ENCODE measurements at regions not wholly inside any gene's neighbourhood (a gene's known extent, or its start where the extent isn't known, plus 50 kb on each side); places are given as distances from the start of the nearest gene placed in this dataset.

DNA sequence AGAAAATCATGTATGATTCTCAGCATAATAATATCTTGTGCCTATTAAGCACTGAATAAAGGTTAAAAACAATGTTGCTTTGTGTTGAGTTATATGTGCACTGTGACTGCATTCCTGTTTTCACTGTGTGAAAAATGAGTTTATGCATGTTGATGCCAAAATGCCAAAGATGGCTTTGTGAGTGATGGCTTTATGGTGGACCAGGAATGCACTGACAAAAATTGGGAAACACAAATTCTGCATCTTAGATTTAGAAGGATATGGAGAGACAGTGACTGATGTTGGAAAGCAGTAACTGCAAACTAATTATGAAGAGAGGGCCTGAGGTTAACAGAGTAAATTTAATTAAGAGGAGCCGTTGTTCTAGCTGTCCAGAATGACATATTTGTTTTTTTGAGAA is 440.4 kb downstream of the KIF20B start:
- TF ChIP-seq, protein P1, sequence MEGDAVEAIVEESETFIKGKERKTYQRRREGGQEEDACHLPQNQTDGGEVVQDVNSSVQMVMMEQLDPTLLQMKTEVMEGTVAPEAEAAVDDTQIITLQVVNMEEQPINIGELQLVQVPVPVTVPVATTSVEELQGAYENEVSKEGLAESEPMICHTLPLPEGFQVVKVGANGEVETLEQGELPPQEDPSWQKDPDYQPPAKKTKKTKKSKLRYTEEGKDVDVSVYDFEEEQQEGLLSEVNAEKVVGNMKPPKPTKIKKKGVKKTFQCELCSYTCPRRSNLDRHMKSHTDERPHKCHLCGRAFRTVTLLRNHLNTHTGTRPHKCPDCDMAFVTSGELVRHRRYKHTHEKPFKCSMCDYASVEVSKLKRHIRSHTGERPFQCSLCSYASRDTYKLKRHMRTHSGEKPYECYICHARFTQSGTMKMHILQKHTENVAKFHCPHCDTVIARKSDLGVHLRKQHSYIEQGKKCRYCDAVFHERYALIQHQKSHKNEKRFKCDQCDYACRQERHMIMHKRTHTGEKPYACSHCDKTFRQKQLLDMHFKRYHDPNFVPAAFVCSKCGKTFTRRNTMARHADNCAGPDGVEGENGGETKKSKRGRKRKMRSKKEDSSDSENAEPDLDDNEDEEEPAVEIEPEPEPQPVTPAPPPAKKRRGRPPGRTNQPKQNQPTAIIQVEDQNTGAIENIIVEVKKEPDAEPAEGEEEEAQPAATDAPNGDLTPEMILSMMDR (IDR thresholded peaks at IDR 0.05; ENCODE audit: control insufficient read depth, insufficient read depth, low read depth, low read length, missing control alignments): no peak
- H3K4me3 ChIP-seq (ENCODE audit: control insufficient read depth, low read depth, low read length): no peak overlapping the region
- DNase-seq (ENCODE audit: low read depth): no peak

DNA sequence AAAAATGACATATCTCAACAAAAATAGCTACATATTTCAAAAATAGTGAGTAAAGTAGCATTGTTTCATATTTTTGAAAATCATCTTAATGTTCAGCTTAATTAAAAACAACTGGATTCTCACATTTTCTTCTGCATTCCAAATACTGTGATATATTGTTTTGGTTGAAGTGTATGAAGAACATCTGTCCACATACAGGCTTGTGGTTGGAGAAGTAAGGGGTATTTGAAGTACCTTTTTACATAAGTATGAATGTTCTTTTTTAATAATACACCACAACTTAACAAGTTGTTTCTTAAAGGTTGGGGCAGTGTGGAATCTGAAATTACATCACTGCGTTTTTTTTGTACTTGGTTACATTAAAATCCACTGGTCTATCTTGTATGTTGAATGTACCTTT is 442.5 kb downstream of the KIF20B start:
- H3K4me3 ChIP-seq (ENCODE audit: control insufficient read depth, low read depth, low read length): no peak overlapping the region
- no peak for DNase-seq (ENCODE audit: low read depth)
- TF ChIP-seq, protein P1 (IDR thresholded peaks at IDR 0.05; ENCODE audit: control insufficient read depth, insufficient read depth, low read depth, low read length, missing control alignments): no peak

DNA sequence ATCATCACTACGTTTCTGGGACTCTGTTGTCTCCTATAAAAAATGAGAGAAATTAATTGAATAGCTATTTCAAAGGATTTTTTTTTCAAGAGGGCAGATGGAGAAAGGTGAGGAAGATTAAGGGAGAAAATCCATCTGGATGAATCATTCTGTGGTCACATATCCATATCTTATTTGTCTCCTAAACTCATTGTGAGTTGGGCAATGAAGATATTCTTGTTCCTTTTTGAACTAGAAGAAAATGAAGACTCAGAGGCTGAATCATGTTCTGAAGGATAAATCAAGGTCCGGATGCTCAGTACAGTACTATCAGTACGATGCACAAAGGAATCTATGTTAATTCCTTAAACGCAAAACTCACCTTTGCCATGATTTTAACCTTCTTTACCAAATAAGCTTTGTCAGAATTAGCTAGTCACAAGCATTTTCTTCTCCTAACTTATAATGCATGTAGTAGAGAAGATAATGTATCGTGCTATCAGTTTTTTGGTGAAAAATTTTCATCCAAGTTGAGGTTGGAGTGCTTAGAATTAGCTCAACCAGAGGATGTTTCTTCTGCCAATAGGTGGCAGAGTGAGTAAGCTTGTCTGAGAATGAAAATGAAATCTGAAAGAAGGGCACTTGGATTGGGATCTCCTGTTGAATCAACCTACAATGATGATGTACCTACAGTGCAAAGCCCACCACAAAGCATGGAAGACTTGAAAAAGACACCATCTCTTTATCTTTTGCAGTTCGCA is 446.9 kb downstream of the KIF20B start:
- DNase-seq (ENCODE audit: low read depth): no peak
- H3K4me3 ChIP-seq (ENCODE audit: control insufficient read depth, low read depth, low read length): no peak overlapping the region
- TF ChIP-seq, protein P1 (IDR thresholded peaks at IDR 0.05; ENCODE audit: control insufficient read depth, insufficient read depth, low read depth, low read length, missing control alignments): peak; percentile 28

DNA sequence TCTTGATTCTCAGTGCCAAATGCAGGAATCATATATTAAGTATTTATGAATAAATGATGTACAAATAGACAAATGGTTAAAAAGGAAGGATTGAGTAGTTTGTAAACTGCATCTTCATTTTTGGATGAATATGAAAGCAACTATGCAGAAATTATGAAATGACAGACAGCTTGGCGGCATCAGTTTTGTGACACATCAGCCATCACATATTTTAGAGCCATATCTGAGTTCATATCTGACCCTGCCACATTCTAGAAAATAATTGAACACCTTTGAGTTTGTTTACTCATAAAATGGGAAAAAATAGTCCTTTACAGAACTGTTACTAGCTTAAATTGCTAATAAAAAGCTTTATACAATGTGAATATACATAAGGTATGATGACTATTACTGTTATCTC is 448.2 kb downstream of the KIF20B start:
- TF ChIP-seq, protein P1 (IDR thresholded peaks at IDR 0.05; ENCODE audit: control insufficient read depth, insufficient read depth, low read depth, low read length, missing control alignments): no peak
- no peak overlapping the region for H3K4me3 ChIP-seq (ENCODE audit: control insufficient read depth, low read depth, low read length)
- DNase-seq (ENCODE audit: low read depth): no peak

DNA sequence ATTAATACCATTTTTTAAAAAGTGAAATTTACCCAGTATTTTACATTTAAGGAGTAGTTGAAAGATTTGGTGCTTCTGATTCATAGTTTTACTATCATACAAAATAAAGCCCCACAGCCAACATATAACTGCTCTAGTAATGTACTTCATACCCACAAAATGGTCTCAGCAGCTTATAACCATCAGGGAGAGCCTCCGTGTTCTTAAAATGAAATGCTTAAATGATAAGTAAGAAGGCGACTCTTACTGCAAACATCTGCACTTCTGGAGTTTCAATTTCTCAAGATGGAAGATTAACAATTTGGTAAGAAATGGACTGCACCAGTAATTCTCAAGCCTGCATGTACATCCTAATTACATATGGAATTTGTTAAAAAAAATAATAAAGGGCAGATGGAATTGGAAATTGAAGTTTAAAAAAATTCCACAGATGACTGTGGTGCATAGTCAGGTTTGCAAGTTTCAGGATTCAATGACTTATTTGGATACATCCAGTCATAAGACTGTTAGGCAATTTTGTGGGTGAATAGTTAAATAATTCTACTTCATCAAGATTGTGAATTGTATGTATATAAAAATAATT is 461.0 kb downstream of the KIF20B start:
- H3K4me3 ChIP-seq (ENCODE audit: control insufficient read depth, low read depth, low read length): no peak overlapping the region
- no peak for DNase-seq (ENCODE audit: low read depth)
- TF ChIP-seq, protein P1 (IDR thresholded peaks at IDR 0.05; ENCODE audit: control insufficient read depth, insufficient read depth, low read depth, low read length, missing control alignments): no peak

DNA sequence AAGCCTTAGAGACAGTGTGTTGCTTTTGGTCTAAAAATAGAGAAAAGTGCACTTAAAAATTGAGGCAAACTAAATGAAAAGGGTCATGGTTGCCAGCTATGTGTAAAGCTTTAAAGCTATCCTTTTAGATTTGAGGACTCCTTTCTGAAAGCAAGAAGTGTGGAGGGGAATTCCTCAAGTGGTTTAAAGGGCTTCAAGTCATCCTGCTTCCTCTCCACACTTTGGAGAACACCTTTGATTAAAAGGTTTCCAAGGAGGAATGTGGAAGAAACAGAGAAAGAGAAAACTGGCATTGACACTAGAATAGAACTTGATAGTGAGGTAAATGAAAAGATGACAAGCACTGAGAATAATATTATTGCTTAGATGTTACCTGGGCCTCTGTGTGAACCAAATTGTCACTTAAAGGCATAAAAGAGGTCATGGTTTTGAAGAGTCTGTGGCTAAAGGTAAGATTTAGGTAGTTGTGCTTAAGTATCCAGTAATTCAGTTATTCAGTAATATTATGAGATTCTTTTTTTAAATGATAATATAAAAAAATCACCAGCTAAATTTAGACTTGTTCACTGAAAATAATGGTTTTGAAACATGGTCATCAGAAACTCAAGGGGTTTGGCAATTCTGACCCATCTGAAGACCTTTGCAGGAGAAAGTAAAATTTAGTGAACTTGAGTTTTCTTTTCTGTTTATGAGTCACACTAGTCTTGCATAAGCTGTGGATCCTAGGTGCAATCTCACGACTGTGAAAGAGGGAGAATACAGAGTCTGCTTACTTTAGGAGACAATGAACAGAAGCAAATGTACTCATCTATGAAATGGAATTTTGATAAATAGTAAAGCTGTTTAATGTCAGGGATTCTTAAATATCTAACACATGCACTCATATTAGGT is 466.0 kb downstream of the KIF20B start:
- TF ChIP-seq, protein P1 (IDR thresholded peaks at IDR 0.05; ENCODE audit: control insufficient read depth, insufficient read depth, low read depth, low read length, missing control alignments): no peak
- DNase-seq (ENCODE audit: low read depth): no peak

More for the DNA sequence above, 466.0 kb downstream of the KIF20B start:
- no peak overlapping the region for H3K4me3 ChIP-seq (ENCODE audit: control insufficient read depth, low read depth, low read length)

All from AG09309 (cell line).